ENCODE measurements at regions not wholly inside any gene's neighbourhood (a gene's known extent, or its start where the extent isn't known, plus 50 kb on each side); places are given as distances from the start of the nearest gene placed in this dataset.

DNA sequence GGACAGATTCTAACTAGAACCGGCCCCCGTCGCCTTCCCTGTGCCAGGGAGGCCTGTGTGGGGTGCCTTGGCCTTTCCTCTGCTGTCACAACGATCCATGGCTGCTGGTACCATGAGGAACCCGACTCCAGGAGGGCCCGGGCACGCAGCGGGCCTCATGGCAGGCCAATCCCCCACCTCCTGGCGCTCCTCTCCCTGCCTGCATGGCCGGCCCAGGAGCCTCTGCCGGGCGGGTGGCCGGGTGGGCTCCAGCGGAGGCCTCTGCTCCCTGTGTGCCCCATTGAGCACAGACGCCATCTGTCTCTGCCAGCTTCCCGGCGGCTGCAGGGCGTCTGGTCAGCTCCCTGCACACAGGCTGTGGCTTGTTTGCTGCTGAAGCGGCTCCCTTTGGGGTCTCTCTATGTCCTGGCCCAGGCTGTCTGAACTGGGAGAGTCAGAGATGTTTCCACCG is 86.5 kb downstream of the MYEOV start:
- DNase-seq, result no peak

DNA sequence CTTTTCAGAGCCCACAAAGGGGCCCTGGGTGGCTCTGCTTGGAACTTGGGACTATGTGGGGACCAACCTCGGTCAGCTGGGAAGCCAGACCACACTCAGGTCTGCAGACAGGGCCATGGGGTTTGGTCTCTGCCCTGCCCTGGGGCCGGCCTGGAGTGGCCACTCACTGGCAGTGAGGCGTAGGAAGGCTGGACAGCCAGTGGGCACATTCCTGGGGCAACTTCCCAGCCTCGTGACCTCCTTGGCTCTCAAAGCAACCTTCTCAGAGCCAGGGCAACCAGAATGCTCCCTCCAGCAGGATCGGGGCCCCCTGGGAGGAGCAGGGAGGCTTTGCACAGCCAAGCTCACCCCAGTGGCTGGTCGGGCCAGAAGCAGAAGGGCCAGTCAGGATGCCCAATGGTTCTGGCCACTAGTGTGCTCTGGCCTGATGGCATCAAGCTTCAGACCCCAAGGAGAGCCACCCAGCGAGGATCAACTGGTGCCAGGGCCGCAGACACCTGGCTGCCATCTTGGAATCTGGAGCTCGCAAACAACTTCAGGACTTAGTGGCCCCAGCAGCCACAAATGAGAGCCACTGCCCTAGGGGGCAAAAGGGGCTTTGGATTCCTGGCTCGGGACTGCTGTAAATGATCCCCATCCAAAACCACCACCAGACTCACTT is 87.1 kb downstream of the MYEOV start:
- DNase-seq, result no peak

DNA sequence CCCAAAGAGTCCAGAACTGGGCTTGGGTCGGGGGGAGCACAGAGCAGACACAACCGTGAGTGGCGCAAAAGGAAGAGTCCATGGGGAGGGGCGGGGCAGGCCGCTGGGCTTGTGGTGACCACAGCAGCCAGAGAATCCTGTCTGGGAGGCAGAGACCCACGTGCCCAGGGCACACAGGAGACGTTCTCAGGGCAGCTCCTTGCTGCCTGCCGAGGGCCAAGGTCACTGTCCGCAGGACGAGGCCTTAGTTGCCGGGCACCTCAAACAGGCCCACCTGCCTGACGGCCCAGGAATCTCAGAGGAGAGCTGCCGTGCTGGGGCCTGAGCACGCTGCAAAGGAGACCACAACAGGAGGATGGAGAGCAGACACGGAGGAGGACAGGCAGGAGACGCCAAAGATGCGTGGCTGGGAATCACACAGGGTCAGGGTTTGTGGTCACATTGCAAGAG is 87.8 kb downstream of the MYEOV start:
- DNase-seq, result no peak

DNA sequence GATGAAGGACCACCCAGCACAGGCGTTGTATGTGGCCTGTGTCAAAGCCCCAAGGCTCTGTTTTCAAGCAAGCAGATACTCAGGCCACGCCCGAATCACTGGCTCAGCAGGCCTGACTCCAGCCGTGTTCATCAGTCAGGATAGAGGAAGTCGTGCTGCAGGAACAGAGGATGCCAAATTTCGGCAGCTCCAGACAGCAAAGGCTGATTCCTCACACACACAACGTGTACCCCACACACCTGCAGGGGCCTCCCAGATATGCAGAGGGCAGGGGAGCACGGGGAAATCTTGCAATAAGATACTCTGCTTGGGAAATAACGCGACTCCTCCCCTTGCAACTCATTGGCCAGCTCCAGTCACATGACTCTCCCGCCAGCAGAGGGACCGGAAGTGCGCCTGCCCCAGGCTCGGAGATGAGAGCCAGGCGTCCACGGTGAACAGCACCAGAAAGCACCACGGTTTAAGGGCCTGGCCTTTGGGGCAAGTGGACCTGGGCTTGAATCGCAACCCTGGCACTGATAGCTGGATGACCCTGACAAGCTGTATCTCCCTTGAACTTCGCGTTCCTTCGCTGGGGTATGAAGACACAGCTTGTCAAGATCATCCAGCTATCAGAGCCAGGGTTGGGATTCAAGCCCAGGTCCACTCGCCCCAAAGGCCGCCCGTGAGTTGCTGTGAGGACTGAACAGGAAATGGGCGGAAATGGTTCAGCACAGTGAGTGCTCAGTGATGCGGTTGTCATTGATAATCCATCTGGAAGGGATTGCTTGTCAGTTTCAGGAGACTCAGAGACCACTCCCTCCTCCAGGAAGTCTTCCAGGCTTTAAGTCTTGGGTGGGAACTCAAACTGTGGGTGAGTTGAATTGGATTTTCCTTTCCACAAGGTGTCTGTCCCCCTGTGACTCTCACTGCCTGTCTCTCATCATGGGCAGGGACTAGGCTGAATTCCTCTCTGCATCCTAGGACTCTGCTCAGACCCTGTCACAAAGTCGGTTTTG is 88.5 kb downstream of the MYEOV start:
- no peak for DNase-seq

- no peak for DNase-seq
These were observed 89.7 kb downstream of the MYEOV start for GRCh38 chr11:69383372-69384250.

GRCh38 chr11:69384251-69385143 is 90.5 kb downstream of the MYEOV start:
- no peak for DNase-seq

DNA sequence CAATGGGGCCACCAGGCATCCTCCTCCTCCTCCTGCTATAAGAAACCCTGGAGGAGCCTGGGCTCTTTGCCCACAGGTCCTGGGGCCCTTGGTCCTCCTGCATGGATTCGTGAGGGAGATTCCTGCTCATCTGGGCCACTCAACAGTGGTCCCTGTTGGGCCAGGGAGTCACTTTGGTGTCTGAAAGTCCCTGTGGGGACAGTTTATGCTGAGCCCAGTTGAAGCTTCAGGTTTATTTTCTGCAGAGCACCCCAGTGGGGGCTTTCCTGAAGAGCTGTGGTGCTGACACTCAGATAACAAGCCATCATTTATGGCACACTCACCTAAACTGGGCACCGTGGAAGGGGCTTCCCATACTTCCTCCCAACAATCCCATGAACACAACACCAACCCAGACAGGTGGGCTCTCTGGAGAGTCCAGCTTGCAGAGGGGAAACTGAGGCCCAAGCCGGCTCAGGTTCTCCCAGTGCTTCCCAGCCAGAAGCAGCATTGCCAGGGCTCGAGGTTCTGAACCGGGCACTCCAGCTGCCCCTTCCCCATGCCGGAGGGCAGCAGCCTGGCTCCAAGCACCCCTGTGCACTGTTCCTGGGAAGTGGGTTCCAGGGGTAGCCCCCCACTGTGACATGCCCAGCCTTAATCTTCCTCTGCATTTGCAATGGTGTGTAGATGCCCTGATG is 91.3 kb downstream of the MYEOV start:
- no peak for DNase-seq

DNA sequence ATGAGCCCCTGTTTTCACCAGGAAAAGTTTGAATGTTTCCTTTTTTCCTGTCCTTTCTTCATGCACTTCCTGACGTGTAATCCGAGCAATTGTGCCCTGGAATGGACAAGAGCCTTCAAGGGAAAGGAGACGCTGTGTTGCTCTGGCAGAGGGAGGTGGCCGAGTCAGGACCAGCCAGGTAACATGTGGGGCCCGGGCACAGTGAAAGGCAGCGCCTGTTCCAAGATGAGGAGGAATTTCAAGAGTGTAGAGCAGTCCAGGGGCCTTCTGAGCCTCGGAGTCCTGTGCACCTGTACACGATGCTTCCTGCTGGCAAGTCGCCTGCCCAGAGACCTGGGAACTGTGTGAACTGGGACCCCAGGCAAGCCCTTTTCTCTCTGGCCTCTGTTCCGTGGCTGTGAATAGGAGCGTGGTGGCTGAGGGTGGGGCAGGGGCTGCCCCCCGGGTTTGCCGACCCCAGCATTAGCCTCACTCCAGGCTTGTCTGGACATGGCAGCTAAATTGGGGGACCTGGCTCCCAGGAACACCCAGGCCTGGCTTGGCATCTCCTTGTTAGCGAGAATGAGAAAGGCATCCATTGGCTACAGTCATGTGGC is 92.0 kb downstream of the MYEOV start:
- no peak for DNase-seq

DNA sequence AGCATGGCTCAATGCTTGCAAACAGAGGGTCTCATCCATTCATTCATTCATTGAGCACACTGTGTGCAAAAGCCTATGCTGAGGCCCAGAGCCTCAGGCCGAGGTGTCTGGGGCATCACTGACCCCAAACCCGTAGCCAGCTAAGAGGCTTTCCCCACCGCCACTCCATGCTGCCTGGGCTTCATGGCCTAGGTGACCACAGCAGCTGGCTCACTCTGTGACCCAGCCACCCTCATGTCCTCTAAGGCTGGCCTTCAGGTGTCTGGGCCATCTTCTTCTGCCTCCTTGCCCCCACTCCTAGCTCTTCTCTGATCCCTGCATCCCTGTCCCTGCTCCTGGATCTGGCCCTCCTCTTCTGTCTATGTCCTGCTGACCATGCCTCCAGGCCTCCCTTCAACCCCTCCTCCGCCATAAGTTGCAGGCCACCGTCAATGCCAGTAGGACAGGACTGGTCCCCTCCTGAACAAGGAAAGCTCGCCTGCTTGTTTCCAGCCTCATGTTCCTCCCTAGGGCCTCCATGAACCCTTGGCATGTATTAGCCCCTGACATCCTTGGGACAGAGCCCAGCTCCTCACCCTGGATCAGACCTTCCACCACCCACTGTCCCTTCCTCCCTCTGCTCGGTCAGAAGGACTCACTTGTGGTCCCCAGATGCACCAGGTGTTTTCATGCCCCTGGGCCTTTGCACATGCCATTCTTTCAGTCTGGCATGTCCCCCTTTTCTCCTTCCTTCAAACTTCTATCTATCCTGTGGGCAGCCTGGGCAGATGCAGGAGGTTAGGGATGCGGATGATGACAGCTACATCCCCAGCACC is 92.8 kb downstream of the MYEOV start:
- no peak for DNase-seq

DNA sequence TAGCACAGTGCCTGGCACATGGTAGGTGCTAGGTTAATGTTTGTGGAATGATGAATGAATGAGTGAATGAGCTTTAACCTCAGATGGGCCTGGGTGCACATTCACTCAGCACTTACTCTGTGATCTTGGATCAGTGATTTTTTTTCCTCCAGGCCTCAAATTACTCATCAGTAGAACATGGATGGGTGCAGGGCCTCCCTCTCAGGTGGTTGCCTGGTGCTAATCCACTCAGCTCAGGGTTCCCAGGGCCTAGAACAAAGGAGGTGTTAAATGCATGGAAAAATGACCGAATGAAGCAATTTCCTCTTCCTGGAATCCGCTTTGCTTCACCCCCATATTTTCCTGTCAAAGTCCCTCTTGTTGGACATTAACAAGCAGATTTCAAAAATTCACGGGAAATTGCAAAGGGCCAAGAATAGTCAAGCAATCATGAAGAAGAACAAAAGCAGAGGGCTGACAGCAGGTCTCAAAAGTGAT is 93.5 kb downstream of the MYEOV start:
- no peak for DNase-seq

- no peak for DNase-seq
These were observed 93.3 kb upstream of the LINC01488 start for GRCh38 chr11:69388210-69388609.

- no peak for DNase-seq
These were observed 92.8 kb upstream of the LINC01488 start for GRCh38 chr11:69388661-69389060.

DNA sequence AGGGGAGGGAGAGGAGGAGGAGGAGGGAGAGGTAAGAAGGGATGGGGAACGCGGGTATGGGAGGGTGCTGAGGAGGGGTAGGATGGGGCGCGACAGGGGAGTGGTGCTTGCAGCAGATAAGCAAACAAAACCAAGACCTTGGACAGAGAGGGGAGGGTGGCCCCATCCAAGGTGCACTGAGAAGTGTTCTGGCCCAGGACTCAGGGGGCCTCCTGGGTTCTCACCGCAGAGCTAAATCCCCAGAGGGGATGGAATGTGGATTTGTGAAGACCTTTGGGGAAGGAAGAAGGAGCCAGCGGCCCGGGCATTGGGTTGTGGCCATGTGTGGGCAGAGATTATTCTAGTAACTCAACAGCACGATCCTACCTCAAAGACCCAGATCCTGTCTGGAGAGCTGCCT is 90.9 kb upstream of the LINC01488 start:
- DNase-seq, result no peak

DNA sequence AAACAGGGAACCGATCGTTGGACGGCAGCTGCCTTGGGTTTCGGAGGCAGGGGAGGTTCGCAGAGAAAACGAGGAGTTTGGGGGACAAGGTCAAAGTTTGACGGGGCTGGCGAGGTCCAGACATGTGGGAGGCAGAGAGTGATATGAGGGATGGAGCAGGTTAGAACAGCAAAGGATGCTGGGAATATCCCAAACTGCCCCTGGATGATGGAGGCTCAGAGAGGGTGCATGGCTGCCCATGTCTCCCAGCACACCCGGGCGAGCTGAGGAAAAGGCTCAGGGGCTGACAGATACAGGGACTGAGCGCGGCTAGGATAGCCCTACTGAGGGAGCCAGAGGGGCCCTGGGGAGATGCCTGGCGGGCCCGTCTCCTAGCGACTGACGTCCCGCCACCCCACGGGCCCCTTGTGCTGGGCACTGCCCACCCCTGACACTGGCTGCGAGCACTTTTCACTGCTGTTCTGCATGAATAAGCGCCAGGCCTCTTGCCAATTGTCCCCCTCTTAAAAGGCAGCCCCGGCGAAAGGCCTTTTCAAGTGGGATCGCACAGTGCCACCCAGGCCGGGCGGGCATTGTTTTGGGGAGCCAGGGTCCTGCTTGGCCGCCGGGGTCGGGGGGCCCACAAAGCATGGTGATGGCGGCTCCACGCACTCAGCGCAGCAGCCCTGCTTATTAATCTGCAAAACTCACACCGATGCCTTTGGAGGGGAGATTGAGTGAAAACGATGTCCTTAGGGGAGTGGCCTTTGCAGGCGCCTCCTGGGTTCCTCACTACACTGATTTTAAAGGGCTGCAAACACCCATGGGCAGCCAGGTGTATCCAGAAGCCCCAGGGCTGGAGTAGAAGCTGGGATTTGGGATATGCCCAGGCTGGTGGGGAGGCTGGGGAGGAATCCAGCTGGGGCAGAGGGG is 90.0 kb upstream of the LINC01488 start:
- no peak for DNase-seq

- DNase-seq, result no peak
These were observed 89.3 kb upstream of the LINC01488 start for GRCh38 chr11:69392104-69392653.

GRCh38 chr11:69393178-69393832 is 88.2 kb upstream of the LINC01488 start:
- DNase-seq, result no peak

DNA sequence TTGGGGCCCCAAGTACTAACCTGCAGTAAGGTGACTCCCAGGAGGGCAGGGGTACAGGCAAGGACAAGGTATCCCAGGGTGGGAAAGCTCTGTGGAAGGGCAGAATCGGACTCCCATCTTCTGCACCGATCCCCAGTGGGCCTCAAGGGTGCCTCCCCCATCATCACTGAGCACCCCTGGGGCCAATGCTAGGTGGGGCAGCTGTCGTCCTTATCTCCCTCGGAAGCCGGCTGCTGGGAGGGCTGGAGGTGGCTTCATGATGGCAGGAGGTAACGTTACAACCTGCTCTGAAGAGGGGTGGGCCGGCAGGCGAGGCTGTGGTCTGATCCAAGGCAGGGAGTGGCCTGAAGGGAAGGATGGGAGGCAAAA is 87.6 kb upstream of the LINC01488 start:
- no peak for DNase-seq

Measured in stimulated activated CD4-positive, alpha-beta T cell treated with anti-CD3 and anti-CD28 coated beads, Interleukin-2, amount 100 ng/mL, for 48 hours (primary cell).